Skeletal muscle satellite cell (primary cell): ENCODE measurements at regions not wholly inside any gene's neighbourhood (a gene's known extent, or its start where the extent isn't known, plus 50 kb on each side); places are given as distances from the start of the nearest gene placed in this dataset.

Experiments
- H3K27me3 ChIP-seq: 2 replicates; pipeline ENCODE4 v1.7.0; 2013; ENCODE audit warnings: low read length; ENCODE audit not compliant: control insufficient read depth, insufficient read depth
- H3K36me3 ChIP-seq: 2 replicates; pipeline ENCODE4 v1.7.0; 2013; ENCODE audit warnings: mild to moderate bottlenecking, control low read depth, low read length; ENCODE audit not compliant: insufficient read depth
- H3K4me1 ChIP-seq: 2 replicates; pipeline ENCODE4 v1.7.0; 2013; ENCODE audit warnings: low read length; ENCODE audit not compliant: control insufficient read depth, insufficient read depth
- H3K4me2 ChIP-seq: 2 replicates; pipeline ENCODE4 v1.7.0; 2013; ENCODE audit warnings: mild to moderate bottlenecking, low read length
- H3K4me3 ChIP-seq: 2 replicates; pipeline ENCODE4 v1.7.0; 2013; ENCODE audit warnings: low read length
- H3K9ac ChIP-seq: 2 replicates; pipeline ENCODE4 v1.7.0; 2013; ENCODE audit warnings: mild to moderate bottlenecking, low read depth, low read length, moderate library complexity
- H3K9me3 ChIP-seq: replicated peaks from 2 replicates; pipeline ENCODE4 v1.7.0; 2013; ENCODE audit warnings: mild to moderate bottlenecking, control low read depth, low read length

DNA sequence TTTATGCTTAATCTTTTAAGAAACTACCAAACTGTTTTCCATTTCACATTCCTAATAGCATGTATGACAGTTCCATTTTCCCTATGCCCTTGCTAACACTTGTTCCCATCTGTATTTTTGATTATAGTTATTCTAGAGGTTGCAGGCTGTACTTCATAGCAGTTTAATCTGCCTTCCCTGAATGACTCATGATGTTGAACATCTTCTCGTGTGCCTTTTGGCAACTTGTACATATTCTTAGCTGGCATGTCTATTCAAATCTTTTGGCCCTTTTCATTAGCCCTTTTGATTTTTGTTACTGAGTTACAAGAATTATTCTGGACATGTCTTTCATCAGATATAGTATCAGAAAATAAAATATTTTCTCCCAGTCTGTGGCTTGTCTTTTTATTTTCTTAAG, 320.3 kb downstream of the DIRAS2 start:
- Histone ChIP-seq H3K27me3 (no peaks in the 10 kb centered on the region), H3K4me2 (no peak overlapping the region), H3K4me3 (no peak overlapping the region), H3K9me3 (no peaks in the 10 kb centered on the region), H3K36me3 (no peaks in the 10 kb centered on the region), H3K4me1 (peaks cover 5% of the 10 kb centered on the region), H3K9ac (no peak overlapping the region)

DNA sequence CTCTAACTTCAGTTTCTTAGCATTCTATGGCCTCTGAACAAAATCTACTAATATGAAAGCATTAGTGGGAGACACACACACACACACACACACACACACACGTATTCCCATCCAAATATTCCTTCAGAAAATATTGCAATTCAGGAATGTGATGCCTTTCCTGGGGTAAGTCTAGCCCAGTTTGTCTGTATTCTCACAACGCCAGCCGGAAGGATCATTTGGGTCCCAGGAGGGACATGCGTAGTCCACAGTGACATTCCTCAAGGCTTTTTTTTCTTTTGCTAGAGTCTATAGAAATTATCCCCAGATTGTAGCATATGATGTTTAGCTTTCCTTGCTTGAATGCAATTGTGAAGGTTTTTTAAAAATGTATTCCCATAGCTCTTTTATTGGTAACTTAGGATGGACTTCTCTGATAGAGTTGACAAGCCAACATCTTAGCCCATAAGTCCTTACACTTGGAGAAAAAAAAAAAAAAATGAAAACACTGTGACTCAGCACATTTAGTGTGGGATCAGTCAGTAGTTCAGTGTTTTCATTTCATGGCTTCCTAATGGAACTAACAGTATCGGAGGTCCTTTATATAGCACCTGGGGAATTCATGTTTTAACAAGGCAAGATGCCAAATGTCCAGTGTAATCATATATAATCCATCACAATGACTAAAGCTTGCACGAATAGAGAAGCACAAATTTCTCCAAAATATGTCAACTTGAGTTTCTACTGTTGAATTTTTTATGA, 316.5 kb downstream of the DIRAS2 start:
- Histone ChIP-seq H3K9me3 (no peaks in the 10 kb centered on the region), H3K36me3 (no peaks in the 10 kb centered on the region), H3K4me2 (peak overlapping the region; percentile 19), H3K4me1 (peaks cover 5% of the 10 kb centered on the region), H3K4me3 (no peak overlapping the region), H3K27me3 (no peaks in the 10 kb centered on the region), H3K9ac (no peak overlapping the region)

DNA sequence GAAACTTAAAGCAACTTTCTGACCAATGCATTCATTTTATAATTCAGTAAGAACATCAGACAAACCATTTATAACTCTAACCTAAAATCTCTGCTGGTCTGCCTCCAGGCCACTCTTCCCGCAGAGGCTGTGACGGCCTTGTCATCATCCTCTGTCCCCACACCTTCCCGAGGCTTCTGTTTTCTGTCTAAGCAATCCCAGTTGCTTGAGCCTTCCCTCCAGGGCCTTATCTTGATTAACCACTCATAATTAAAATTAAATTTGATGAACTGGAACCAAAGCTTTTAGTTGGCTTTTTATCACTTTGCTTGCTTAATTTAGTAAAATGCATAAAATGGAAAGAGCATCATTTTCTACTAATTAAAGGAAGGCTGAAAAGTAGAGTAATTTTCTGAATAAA, 312.4 kb downstream of the DIRAS2 start:
- no peaks in the 10 kb centered on the region for H3K9me3 ChIP-seq
- no peaks in the 10 kb centered on the region for H3K27me3 ChIP-seq
- H3K4me3 ChIP-seq: no peak overlapping the region
- no peak overlapping the region for H3K4me2 ChIP-seq
- H3K4me1 ChIP-seq: peaks cover 31% of the 10 kb centered on the region
- H3K36me3 ChIP-seq: no peaks in the 10 kb centered on the region
- H3K9ac ChIP-seq: no peak overlapping the region

DNA sequence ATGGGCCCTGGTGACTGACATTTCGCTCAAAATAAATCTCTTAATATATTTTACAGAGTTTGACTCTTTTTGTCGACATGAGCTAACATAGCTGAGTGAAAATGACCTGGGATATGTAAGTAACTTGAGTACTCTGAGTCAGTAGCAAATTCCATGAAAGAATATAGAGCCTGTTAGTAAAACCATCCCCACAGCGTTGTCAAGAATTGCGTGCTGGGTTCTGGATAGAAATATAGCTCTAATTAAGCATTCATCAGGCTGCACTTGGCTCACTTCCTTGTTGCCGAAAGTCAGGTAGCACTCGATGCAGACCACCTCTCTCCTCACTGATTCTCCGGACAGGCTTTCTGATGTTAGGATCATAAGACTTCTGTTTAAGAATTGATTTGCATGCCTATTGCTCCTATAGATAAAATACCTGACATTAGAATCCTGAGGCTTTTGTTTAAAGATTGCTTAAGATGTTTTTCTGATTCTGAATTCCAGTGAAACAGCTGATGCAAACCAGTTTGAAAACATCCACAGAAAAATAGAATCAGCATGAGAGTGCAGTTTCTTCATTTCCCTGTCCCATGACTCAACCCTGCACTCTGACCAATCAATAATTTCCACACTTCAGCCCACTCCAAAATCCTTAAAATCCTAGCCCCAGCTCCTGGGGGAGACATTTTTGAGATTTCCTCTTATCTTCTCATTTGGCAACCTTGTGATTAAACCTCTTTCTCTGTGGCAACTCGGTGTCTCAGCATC, 310.6 kb downstream of the DIRAS2 start:
- no peaks in the 10 kb centered on the region for H3K9me3 ChIP-seq
- peaks cover 26% of the 10 kb centered on the region for H3K4me1 ChIP-seq
- no peaks in the 10 kb centered on the region for H3K27me3 ChIP-seq
- peak overlapping the region; percentile 75 for H3K9ac ChIP-seq
- H3K4me3 ChIP-seq: peak overlapping the region; percentile 21
- no peaks in the 10 kb centered on the region for H3K36me3 ChIP-seq
- H3K4me2 ChIP-seq: peak overlapping the region; percentile 72

DNA sequence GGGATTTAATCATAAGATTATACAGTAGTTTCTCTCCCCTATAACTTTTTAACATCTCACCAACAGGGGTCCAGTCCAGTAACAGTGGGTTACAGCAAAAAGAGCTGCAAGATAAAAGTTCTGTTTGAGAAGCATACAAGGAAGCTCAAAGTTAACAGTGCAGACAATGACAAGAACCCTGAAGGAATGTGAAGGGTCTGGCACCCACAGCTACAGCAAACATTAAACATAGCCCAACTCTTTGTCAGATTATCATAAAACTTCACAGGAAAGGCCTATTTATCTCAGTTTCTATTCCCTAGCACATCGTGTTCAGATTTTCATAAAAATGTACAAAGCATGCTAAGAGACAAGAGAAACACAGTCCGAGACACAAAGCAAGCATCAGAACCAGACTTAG, 309.4 kb downstream of the DIRAS2 start:
- Histone ChIP-seq H3K4me3 (no peak overlapping the region), H3K4me1 (peaks cover 26% of the 10 kb centered on the region), H3K9me3 (no peaks in the 10 kb centered on the region), H3K36me3 (no peaks in the 10 kb centered on the region), H3K9ac (peak overlapping the region; percentile 75), H3K4me2 (no peak overlapping the region), H3K27me3 (no peaks in the 10 kb centered on the region)

DNA sequence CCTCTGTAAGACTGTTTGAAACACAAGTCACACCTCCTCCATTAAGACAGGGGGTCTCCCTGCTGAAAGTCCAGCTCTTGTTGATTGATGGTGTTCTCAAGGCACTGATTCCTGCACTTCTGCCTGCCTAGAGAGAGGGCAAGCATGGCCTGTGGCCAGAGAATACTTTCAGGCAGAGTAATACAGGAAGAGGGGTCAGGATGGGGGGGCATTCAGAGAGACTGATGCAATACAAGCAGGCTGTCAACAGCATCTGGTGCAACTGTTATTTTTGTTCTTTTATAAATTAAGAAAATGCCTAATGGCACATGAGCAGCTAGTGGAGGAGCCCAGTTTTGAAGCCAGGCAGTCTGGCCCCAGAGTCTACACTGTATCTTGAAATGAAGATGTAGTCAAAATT, 302.2 kb downstream of the DIRAS2 start:
- no peak overlapping the region for H3K4me3 ChIP-seq
- peaks cover 12% of the 10 kb centered on the region for H3K4me1 ChIP-seq
- H3K4me2 ChIP-seq: no peak overlapping the region
- H3K9me3 ChIP-seq: no peaks in the 10 kb centered on the region
- no peak overlapping the region for H3K9ac ChIP-seq
- no peaks in the 10 kb centered on the region for H3K36me3 ChIP-seq
- no peaks in the 10 kb centered on the region for H3K27me3 ChIP-seq

DNA sequence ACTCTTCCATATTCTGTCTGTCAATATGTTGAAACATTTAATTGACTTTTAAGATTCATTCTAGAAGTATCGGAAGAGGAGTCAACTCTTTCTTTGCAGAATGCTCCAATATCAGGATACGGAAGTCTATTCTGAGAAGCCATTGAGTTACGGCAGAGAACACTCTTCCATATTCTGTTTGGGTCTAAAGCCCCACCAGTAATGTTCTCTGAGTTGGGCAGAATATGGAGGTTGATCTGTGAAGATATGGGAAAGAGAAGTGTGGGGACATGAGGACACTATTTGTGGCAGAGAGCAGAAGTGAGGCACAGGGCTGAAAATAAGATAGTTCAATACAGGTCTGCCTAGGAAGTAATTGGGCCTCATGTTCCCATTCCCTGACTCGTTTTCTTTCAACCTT, 300.0 kb downstream of the DIRAS2 start:
- Histone ChIP-seq H3K4me3 (no peak overlapping the region), H3K27me3 (no peaks in the 10 kb centered on the region), H3K4me1 (peaks cover 12% of the 10 kb centered on the region), H3K9me3 (no peaks in the 10 kb centered on the region), H3K9ac (no peak overlapping the region), H3K4me2 (no peak overlapping the region), H3K36me3 (no peaks in the 10 kb centered on the region)

DNA sequence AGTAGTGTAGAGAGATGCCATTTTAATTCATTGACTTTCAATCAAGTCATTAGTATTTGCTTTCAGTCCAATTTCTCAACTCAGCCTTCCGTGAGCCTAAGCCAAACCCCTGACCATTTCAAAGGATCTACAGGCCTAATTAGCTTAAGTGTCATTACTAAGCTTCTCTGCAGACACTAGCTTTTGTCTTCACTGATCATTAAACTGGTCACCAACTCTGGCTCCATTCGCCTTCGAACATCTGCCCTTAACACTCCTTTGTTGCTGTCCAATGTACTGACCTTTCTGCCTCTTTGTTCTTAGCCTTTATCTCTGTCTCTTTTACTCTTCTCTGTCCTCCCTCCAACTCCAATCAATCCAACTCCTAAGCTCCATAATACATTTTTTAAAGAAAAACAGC, 299.3 kb downstream of the DIRAS2 start:
- H3K36me3 ChIP-seq: no peaks in the 10 kb centered on the region
- no peaks in the 10 kb centered on the region for H3K27me3 ChIP-seq
- H3K9me3 ChIP-seq: no peaks in the 10 kb centered on the region
- peaks cover 12% of the 10 kb centered on the region for H3K4me1 ChIP-seq
- no peak overlapping the region for H3K9ac ChIP-seq
- no peak overlapping the region for H3K4me2 ChIP-seq
- H3K4me3 ChIP-seq: no peak overlapping the region

DNA sequence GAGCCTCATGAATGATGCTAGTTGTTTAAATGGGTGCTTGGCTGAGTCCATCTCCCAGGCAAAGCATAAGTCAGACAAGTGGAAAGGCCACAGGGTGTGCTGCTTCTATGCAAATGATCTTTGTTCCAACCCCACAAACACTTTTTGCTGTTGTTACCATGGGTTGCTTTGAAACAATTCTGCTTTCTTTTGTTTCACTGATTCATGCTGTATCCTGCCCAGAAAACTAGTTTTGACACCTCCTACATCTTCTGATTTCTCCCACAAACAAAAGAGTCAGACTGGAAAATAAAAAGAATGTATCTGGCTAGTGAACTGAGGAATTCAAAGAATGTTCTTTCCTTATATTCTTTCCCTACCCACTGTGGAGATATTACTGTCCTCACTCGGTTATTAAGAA, 298.6 kb downstream of the DIRAS2 start:
- Histone ChIP-seq H3K4me1 (peaks cover 12% of the 10 kb centered on the region), H3K27me3 (no peaks in the 10 kb centered on the region), H3K4me2 (no peak overlapping the region), H3K9ac (no peak overlapping the region), H3K36me3 (no peaks in the 10 kb centered on the region), H3K4me3 (no peak overlapping the region), H3K9me3 (no peaks in the 10 kb centered on the region)

DNA sequence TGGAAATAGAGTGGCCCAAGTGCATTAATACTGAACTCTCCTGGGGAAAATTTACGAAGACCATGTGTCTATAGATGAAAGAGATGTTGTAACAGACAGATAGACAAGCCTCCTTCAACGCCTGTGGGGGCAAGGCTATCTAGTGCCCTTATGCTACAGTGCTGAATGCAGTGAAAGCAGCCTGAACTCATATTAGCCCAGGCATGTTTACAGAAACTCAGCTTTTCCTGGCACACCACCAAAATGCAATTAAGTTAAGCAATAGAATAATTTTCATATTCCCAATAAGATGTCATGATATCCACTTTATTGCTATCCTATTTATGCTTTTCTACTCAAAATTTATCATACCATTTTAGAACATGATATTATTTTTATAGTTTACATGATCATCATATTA, 277.0 kb downstream of the DIRAS2 start:
- H3K9me3 ChIP-seq: no peaks in the 10 kb centered on the region
- no peak overlapping the region for H3K4me3 ChIP-seq
- H3K9ac ChIP-seq: no peak overlapping the region
- H3K36me3 ChIP-seq: no peaks in the 10 kb centered on the region
- H3K4me1 ChIP-seq: no peaks in the 10 kb centered on the region
- no peak overlapping the region for H3K4me2 ChIP-seq
- no peaks in the 10 kb centered on the region for H3K27me3 ChIP-seq

DNA sequence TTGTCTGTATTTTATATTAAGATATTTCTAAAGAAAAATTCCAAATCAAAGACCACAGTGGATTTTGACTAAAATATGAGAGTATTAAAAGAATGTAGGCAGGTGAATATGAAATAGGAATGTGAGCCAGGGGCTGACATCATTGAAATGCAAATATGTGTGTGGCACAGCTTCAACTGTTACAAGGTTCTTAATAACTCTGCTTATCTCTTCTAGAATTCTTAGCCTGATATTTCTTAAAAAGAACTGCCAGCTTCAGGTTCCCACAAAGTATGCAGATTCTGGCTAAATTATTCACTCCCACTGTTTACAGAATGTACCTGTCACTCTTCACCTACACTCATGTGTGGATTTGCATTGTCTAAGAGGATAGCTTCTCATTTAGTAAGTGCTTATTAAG, 274.4 kb downstream of the DIRAS2 start:
- H3K27me3 ChIP-seq: no peaks in the 10 kb centered on the region
- no peak overlapping the region for H3K4me2 ChIP-seq
- no peaks in the 10 kb centered on the region for H3K36me3 ChIP-seq
- no peak overlapping the region for H3K9ac ChIP-seq
- no peaks in the 10 kb centered on the region for H3K9me3 ChIP-seq
- H3K4me3 ChIP-seq: no peak overlapping the region
- no peaks in the 10 kb centered on the region for H3K4me1 ChIP-seq

DNA sequence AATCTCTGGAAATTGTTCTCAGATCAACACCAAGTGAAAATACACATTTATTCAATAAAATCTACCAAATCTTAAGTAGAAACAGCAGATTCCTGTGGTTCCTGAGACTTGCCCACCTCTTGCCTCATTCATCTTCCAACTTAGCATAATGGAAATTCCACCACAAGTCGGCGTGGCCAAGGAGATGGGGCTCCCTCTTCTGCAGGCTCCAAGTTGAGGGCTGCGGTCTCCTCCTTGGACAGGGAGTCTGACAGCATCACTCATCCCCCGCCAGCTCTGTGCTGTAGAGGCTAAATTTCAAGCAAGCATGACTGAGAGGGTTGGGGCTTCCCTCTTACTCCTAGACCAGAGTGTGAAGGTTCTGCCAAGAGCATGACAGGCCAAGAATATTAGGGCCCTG, 273.7 kb downstream of the DIRAS2 start:
- Histone ChIP-seq H3K9ac (no peak overlapping the region), H3K36me3 (no peaks in the 10 kb centered on the region), H3K4me2 (no peak overlapping the region), H3K9me3 (no peaks in the 10 kb centered on the region), H3K4me3 (no peak overlapping the region), H3K4me1 (no peaks in the 10 kb centered on the region), H3K27me3 (no peaks in the 10 kb centered on the region)
